ENCODE measurements at regions not wholly inside any gene's neighbourhood (a gene's known extent, or its start where the extent isn't known, plus 50 kb on each side); places are given as distances from the start of the nearest gene placed in this dataset.

- Histone ChIP-seq H3K9me3 (ENCODE audit: insufficient read depth, low read depth, low read length) (no peaks in the 10 kb centered on the region), H3K79me2 (ENCODE audit: insufficient read depth, low read length) (no peaks in the 10 kb centered on the region), H3F3A (ENCODE audit: low read depth) (no peaks in the 10 kb centered on the region), H3K36me3 (ENCODE audit: insufficient read depth, low read length) (no peaks in the 10 kb centered on the region), H2AFZ (ENCODE audit: low read length) (no peak overlapping the region), H3K4me2 (ENCODE audit: low read depth, low read length, poor library complexity, severe bottlenecking) (no peak overlapping the region), H4K20me1 (ENCODE audit: insufficient read depth, low read length, poor library complexity, severe bottlenecking) (no peaks in the 10 kb centered on the region), H3K4me3 (ENCODE audit: low read length, poor library complexity, severe bottlenecking) (no peak overlapping the region), H3K4me1 (ENCODE audit: insufficient read depth, low read length, poor library complexity, severe bottlenecking) (no peaks in the 10 kb centered on the region), H3K9ac (ENCODE audit: low read depth, low read length, poor library complexity, severe bottlenecking) (no peak overlapping the region), H3K27me3 (ENCODE audit: insufficient read depth, low read length, poor library complexity, severe bottlenecking) (peaks cover 2% of the 10 kb centered on the region), H3K9me2 (replicated peaks; ENCODE audit: low read depth, low read length) (no peaks in the 10 kb centered on the region)
- no peak for TF ChIP-seq EZH2phosphoT487 (IDR thresholded peaks at IDR 0.05; ENCODE audit: borderline replicate concordance)
- TF ChIP-seq CTCF (conservative IDR thresholded peaks at IDR 0.05; ENCODE audit: low read length): no peak
Observed at GRCh38 chr2:204289066-204289465, 256.2 kb upstream of the PARD3B start.

GRCh38 chr2:204292439-204292838 lies 252.8 kb upstream of the PARD3B start:
- H3K9me2 ChIP-seq (replicated peaks; ENCODE audit: low read depth, low read length): no peaks in the 10 kb centered on the region
- no peak overlapping the region for H3K4me2 ChIP-seq (ENCODE audit: low read depth, low read length, poor library complexity, severe bottlenecking)
- H3K79me2 ChIP-seq (ENCODE audit: insufficient read depth, low read length): no peaks in the 10 kb centered on the region
- no peaks in the 10 kb centered on the region for H3K4me1 ChIP-seq (ENCODE audit: insufficient read depth, low read length, poor library complexity, severe bottlenecking)
- H3K27me3 ChIP-seq (ENCODE audit: insufficient read depth, low read length, poor library complexity, severe bottlenecking): no peaks in the 10 kb centered on the region
- no peaks in the 10 kb centered on the region for H3K9me3 ChIP-seq (ENCODE audit: insufficient read depth, low read depth, low read length)
- no peaks in the 10 kb centered on the region for H3F3A ChIP-seq (ENCODE audit: low read depth)
- H3K9ac ChIP-seq (ENCODE audit: low read depth, low read length, poor library complexity, severe bottlenecking): no peak overlapping the region
- H4K20me1 ChIP-seq (ENCODE audit: insufficient read depth, low read length, poor library complexity, severe bottlenecking): no peaks in the 10 kb centered on the region
- TF ChIP-seq EZH2phosphoT487 (IDR thresholded peaks at IDR 0.05; ENCODE audit: borderline replicate concordance) (no peak), CTCF (conservative IDR thresholded peaks at IDR 0.05; ENCODE audit: low read length) (no peak)
- no peak overlapping the region for H2AFZ ChIP-seq (ENCODE audit: low read length)
- no peaks in the 10 kb centered on the region for H3K36me3 ChIP-seq (ENCODE audit: insufficient read depth, low read length)
- no peak overlapping the region for H3K4me3 ChIP-seq (ENCODE audit: low read length, poor library complexity, severe bottlenecking)

GRCh38 chr2:204293884-204294747 lies 251.2 kb upstream of the PARD3B start:
- no peak for TF ChIP-seq EZH2phosphoT487 (IDR thresholded peaks at IDR 0.05; ENCODE audit: borderline replicate concordance)
- no peak for TF ChIP-seq CTCF (conservative IDR thresholded peaks at IDR 0.05; ENCODE audit: low read length)
- no peak overlapping the region for H3K4me3 ChIP-seq (ENCODE audit: low read length, poor library complexity, severe bottlenecking)
- no peaks in the 10 kb centered on the region for H4K20me1 ChIP-seq (ENCODE audit: insufficient read depth, low read length, poor library complexity, severe bottlenecking)
- no peaks in the 10 kb centered on the region for H3K9me3 ChIP-seq (ENCODE audit: insufficient read depth, low read depth, low read length)
- H3K79me2 ChIP-seq (ENCODE audit: insufficient read depth, low read length): no peaks in the 10 kb centered on the region
- no peak overlapping the region for H2AFZ ChIP-seq (ENCODE audit: low read length)
- H3K36me3 ChIP-seq (ENCODE audit: insufficient read depth, low read length): no peaks in the 10 kb centered on the region
- H3K4me2 ChIP-seq (ENCODE audit: low read depth, low read length, poor library complexity, severe bottlenecking): no peak overlapping the region
- no peaks in the 10 kb centered on the region for H3K9me2 ChIP-seq (replicated peaks; ENCODE audit: low read depth, low read length)
- no peaks in the 10 kb centered on the region for H3F3A ChIP-seq (ENCODE audit: low read depth)
- H3K4me1 ChIP-seq (ENCODE audit: insufficient read depth, low read length, poor library complexity, severe bottlenecking): no peaks in the 10 kb centered on the region
- no peak overlapping the region for H3K9ac ChIP-seq (ENCODE audit: low read depth, low read length, poor library complexity, severe bottlenecking)
- H3K27me3 ChIP-seq (ENCODE audit: insufficient read depth, low read length, poor library complexity, severe bottlenecking): no peaks in the 10 kb centered on the region
